GDM1 (cell line): ENCODE measurements at regions not wholly inside any gene's neighbourhood (a gene's known extent, or its start where the extent isn't known, plus 50 kb on each side); places are given as distances from the start of the nearest gene placed in this dataset.

Source experiments
- DNase-seq: peaks from one replicate; lab custom pipeline; 2025; lab: John Stamatoyannopoulos, UW

- peak; percentile 8 for DNase-seq
Observed at GRCh38 chr14:22039938-22040780, 366.5 kb upstream of the OR4E1 start.

DNA sequence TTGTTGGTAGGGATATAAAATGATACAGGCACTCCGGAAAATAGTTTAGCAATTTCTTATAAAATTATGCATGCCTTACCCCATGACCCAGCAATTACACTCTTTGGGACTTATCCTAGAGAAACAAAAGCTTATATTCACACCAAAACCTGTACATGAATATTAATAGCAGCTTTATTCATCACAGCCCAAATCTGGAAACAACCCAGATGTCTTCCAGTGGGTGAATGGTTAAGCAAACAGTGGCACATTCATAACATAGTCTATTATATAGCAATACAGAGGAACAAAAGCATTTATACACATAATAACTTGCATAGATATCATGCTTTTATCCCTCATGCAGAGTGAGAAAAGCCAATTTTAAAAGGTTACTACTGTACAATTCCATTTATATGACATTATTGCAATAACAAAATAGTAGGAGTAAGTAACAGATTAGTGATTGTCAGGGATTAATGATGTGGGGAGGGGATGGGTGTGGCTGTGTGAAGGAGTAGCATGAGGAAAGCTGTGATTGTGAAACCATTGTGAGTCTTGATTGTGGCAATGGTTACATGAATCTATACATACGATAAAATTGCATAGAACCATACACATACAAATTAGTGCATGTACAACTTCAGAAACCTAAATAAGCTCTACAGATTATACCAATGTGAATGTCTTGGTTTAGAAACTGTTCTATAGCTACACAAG is 363.1 kb upstream of the OR4E1 start:
- DNase-seq, result no peak

DNA sequence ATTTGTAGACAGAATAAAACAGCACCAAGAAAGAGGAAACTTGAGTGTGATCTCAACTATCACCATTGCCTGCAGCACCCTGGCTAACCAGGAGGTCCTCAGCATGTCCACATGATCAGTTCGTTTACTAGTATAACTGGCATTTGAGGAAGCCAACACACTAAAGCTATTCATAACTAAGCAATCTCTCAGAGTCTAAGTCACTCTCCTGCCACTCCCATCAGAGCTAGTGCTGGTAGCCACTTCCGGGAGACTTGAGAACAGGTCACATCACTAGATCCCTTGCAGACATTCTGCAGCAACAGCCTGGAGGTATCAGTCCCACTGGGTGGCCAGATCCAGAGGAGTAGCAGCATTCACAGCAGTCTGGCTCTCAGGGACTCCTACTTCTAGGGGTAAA is 352.9 kb upstream of the OR4E1 start:
- no peak for DNase-seq

DNA sequence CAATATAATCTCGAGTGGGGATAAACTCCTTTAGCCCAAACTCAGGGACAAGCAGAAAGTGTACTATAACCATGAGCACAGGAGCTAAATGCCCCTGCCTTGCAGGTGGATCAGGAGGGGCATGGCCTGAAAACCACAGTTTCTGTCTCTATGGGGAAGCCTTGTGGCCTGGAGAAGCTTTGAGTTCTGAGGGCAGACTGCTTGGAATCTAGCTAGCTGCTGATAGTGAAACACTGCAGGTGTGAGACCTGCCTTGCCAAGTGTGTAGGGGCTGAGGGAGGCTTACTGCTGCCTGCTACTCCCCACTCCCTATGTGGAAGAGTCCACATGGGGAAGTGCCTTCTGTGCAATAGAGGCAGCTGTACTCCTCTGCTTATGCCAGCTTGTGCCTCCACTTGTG is 352.3 kb upstream of the OR4E1 start:
- DNase-seq, result no peak

- no peak for DNase-seq
Observed at GRCh38 chr14:22024137-22024536, 350.5 kb upstream of the OR4E1 start.

GRCh38 chr14:22018890-22019289 is 345.3 kb upstream of the OR4E1 start:
- DNase-seq, result no peak

DNA sequence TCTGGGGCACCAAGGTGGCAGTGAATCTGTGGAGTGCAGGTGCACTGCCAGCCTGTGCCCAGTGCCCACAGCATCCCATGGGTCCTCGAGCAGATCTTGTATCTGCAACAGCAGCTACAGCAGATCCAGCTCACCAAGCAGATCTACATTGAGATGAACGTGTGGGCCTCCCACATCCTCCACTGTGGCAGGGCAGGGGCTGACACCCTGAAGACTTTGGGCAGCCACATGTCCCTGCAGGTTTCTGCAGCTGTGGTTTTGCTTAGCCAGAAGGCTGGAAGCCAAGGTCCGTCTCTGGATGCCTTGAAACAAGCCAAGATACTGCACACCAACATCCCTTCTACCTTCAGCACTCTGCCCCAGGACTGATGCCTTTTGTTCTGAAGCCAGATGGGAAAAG is 338.8 kb upstream of the OR4E1 start:
- no peak for DNase-seq

GRCh38 chr14:22011253-22011642 is 337.6 kb upstream of the OR4E1 start:
- DNase-seq, result no peak

GRCh38 chr14:22010545-22011252 is 337.1 kb upstream of the OR4E1 start:
- DNase-seq, result no peak

DNA sequence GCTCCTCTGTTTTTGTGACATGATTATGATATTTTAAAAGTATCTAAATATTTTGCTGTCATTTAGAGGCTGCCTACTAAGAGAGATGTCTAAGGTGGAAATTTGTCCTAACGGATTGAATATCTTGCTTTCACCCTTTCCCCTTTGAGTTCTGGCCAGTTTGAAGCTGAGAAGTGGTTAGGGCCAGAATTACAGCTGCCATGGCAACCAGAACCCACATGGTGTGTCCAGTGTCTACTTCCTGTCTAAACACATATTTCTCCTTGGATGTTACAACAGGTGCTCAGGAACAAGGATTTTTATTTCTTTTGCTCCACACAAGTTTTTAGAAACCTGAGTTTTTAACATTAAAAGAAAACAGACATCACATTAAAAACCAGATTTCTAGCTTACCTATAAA is 335.1 kb upstream of the OR4E1 start:
- no peak for DNase-seq

DNA sequence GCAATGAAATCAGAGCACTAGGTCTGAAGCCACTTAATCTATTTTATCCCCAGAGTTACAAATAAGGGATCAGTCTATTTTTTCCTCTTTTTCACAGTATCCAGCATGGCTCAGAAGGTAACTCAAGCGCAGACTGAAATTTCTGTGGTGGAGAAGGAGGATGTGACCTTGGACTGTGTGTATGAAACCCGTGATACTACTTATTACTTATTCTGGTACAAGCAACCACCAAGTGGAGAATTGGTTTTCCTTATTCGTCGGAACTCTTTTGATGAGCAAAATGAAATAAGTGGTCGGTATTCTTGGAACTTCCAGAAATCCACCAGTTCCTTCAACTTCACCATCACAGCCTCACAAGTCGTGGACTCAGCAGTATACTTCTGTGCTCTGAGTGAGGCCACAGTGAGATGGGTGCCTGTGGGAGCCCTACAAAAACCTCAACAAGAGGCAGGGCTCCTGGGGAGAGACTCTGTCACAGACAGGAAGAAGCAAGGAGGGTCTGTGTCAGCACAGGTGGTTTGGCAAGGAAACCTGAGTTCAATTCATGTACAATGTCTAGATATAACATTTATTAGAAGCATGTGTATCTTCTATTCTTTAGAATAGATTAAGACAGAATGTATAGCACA is 334.3 kb upstream of the OR4E1 start:
- DNase-seq, result no peak

DNA sequence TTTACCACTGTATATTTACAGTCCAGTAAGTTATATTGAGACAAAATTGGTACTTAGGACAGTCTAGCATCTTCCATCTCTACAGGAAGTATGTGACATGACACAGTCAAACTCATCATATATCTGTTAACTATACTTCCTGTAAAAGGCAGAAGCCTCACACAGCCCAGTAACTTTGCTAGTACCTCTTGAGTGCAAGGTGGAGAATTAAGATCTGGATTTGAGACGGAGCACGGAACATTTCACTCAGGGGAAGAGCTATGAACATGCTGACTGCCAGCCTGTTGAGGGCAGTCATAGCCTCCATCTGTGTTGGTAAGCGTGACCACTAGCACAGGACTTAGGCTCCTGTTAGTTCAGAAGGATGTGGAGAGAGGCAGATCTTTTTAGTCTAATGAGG is 333.7 kb upstream of the OR4E1 start:
- DNase-seq, result no peak

- no peak for DNase-seq
Observed at GRCh38 chr14:22003461-22003860, 329.8 kb upstream of the OR4E1 start.

DNA sequence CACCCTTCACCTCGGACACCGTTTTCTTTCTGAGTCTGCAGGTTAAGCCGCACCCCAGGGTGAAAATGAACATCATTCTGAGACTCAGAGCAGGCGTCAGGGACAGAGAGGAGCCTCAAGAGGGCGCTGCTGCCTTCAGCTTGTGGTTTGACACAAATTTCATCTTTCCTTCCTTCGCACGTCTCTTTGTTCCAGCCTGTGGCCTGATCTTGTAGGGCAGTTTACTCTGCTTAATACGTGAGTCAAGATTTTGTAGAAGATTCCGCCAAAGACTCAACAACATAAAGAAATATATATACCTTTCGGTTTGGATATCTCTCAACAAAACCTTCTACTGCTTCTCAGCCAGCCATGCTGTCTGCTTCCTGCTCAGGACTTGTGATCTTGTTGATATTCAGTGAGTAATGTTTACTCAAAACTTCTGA is 329.3 kb upstream of the OR4E1 start:
- DNase-seq, result peak; percentile 38

- DNase-seq, result no peak
Observed at GRCh38 chr14:21999402-21999801, 325.8 kb upstream of the OR4E1 start.

- DNase-seq, result peak; percentile 35
Observed at GRCh38 chr14:21997300-21997699, 323.7 kb upstream of the OR4E1 start.

- no peak for DNase-seq
Observed at GRCh38 chr14:21995332-21995731, 321.7 kb upstream of the OR4E1 start.

- DNase-seq, result no peak
Observed at GRCh38 chr14:21993837-21994236, 320.2 kb upstream of the OR4E1 start.

- DNase-seq, result no peak
Observed at GRCh38 chr14:21993070-21993469, 319.5 kb upstream of the OR4E1 start.

GRCh38 chr14:21991130-21991529 is 317.5 kb upstream of the OR4E1 start:
- DNase-seq, result no peak

DNA sequence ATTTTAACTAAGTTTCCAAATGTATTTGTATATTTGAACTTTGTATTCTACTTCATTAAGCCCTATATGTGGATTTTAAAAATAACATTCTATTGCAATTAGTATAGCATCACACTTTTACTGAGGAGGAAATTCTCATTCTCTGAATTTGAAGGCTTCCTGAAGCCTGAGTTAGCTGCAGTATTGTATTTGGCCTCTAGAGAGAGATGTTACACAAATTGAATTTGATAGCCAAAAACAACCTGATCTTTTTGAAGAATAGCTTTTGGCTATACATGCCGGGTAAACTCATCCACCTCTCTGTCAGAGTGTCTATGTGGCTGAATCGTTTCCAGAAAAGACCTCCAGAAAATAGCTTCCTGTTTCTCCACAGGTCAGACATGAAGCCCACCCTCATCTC is 316.5 kb upstream of the OR4E1 start:
- DNase-seq, result no peak

DNA sequence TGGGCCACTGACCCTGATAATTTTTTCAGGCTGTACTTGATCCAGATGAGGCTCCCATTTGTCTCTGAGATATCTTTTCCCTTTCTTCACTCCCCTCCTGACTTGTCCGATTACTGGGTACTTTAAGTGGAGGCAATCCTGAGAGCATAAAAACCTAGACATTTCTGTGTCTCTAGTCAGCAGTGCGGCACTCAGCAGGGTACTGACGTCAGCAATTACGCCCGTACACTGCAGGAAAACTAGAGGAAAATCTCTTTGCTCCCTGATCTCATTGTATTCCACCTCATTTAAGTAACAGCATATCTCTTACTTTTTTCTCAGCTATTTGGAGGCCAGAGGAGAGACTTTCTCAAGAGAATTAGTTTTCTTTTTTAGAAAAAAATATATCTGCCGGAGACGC is 315.5 kb upstream of the OR4E1 start:
- DNase-seq, result no peak
